HEK293 (cell line): ENCODE measurements at regions not wholly inside any gene's neighbourhood (a gene's known extent, or its start where the extent isn't known, plus 50 kb on each side); places are given as distances from the start of the nearest gene placed in this dataset.

ENCODE experiments used
- CTCF ChIA-PET: fragments of 350-600 bp; formaldehyde crosslinking; extraction: SDS; loops from one replicate; lab custom pipeline; 2021; ENCODE audit warnings: antibody characterized with exemption; lab: Yijun Ruan, JAX
- POLR2A ChIA-PET: fragments of 300-600 bp; formaldehyde crosslinking; extraction: SDS; loops from one replicate; lab custom pipeline; 2020; ENCODE audit warnings: antibody characterized with exemption, inconsistent platforms; lab: Yijun Ruan, JAX
- H3K27ac ChIP-seq: fragments of 200-500 bp; sonication (Bioruptor generic); 2 replicates; pipeline ENCODE4 v1.5.1; 2014; ENCODE audit warnings: low read depth, low read length, control low read depth, inconsistent platforms; ENCODE audit errors: extremely low read depth
- H3K36me3 ChIP-seq, 2 experiments: fragments of 200-500 bp in 1 of 2; sonication (Bioruptor generic) in 1 of 2; 1 replicate in 1 of 2; 2 replicates in 1 of 2; pipeline ENCODE4 v1.5.1; 2014 to 2017; ENCODE audit warnings: inconsistent platforms in 2 of 2, low read length in 2 of 2; ENCODE audit not compliant: control insufficient read depth in 2 of 2, insufficient read depth in 1 of 2
- H3K4me1 ChIP-seq: fragments of 200-500 bp; sonication (Bioruptor generic); 2 replicates; pipeline ENCODE4 v1.5.1; 2014; ENCODE audit warnings: mild to moderate bottlenecking, low read length, inconsistent platforms; ENCODE audit not compliant: control insufficient read depth, insufficient read depth
- H3K4me3 ChIP-seq: 2 replicates; pipeline ENCODE4 v1.5.1; 2011; ENCODE audit warnings: low read depth, mild to moderate bottlenecking, control low read depth, low read length, moderate library complexity
- H3K9me3 ChIP-seq: fragments of 200-500 bp; sonication (Bioruptor generic); 2 replicates; pipeline ENCODE4 v1.5.1; 2014; ENCODE audit warnings: low read depth, low read length, inconsistent platforms; ENCODE audit not compliant: control insufficient read depth, insufficient read depth
- AEBP2 ChIP-seq: fragments of 450-650 bp; formaldehyde crosslinking; IDR thresholded peaks from 2 replicates; pipeline ENCODE4 v1.5.1; 2016; ENCODE audit warnings: missing biosample characterization, missing genetic modification characterization, borderline replicate concordance
- FEZF1 ChIP-seq: fragments of 450-650 bp; formaldehyde crosslinking; IDR thresholded peaks from 2 replicates; pipeline ENCODE4 v1.5.1; 2016; ENCODE audit warnings: missing biosample characterization, missing genetic modification characterization
- PRDM1 ChIP-seq: fragments of 450-650 bp; formaldehyde crosslinking; IDR thresholded peaks from 2 replicates; pipeline ENCODE4; 2016; ENCODE audit warnings: missing biosample characterization, missing genetic modification characterization
- ZBTB48 ChIP-seq: fragments of 450-650 bp; formaldehyde crosslinking; IDR thresholded peaks from 2 replicates; pipeline ENCODE4 v1.5.1; 2016; ENCODE audit warnings: missing biosample characterization, missing genetic modification characterization
- ZBTB7A ChIP-seq: fragments of 450-650 bp; formaldehyde crosslinking; IDR thresholded peaks from 2 replicates; pipeline ENCODE4 v1.5.1; 2016; ENCODE audit warnings: low read depth, missing biosample characterization, missing genetic modification characterization
- ZFHX2 ChIP-seq: fragments of 450-650 bp; formaldehyde crosslinking; conservative IDR thresholded peaks from 2 replicates; pipeline ENCODE4 v1.5.1; 2016; ENCODE audit warnings: missing biosample characterization, missing genetic modification characterization
- ZNF10 ChIP-seq: fragments of 450-650 bp; formaldehyde crosslinking; IDR thresholded peaks from 2 replicates; pipeline ENCODE4 v1.5.1; 2017; ENCODE audit warnings: missing biosample characterization, missing genetic modification characterization
- ZNF19 ChIP-seq: fragments of 450-650 bp; formaldehyde crosslinking; IDR thresholded peaks from 2 replicates; pipeline ENCODE4; 2016; ENCODE audit warnings: missing biosample characterization, missing genetic modification characterization, low read depth
- ZNF433 ChIP-seq: fragments of 450-650 bp; formaldehyde crosslinking; IDR thresholded peaks from 2 replicates; pipeline ENCODE4 v1.5.1; 2016; ENCODE audit warnings: missing biosample characterization, missing genetic modification characterization, low read depth
- ZNF449 ChIP-seq: fragments of 450-650 bp; formaldehyde crosslinking; IDR thresholded peaks from 2 replicates; pipeline ENCODE4 v1.5.1; 2017; ENCODE audit warnings: missing biosample characterization, mild to moderate bottlenecking, missing genetic modification characterization, moderate library complexity
- ZNF529 ChIP-seq: fragments of 450-650 bp; formaldehyde crosslinking; IDR thresholded peaks from 2 replicates; pipeline ENCODE4 v1.5.1; 2017; ENCODE audit warnings: missing genetic modification characterization, missing biosample characterization; ENCODE audit not compliant: insufficient replicate concordance
- ZNF623 ChIP-seq: fragments of 450-650 bp; formaldehyde crosslinking; IDR thresholded peaks from 2 replicates; pipeline ENCODE4 v1.5.1; 2016; ENCODE audit warnings: missing biosample characterization, missing genetic modification characterization
- ZNF677 ChIP-seq: fragments of 450-650 bp; IDR thresholded peaks from 2 replicates; pipeline ENCODE4 v1.5.0; 2018; ENCODE audit warnings: missing biosample characterization, mild to moderate bottlenecking, missing genetic modification characterization, moderate library complexity
- TF ChIP-seq, protein P1 (sequence below): fragments of 450-650 bp; formaldehyde crosslinking; IDR thresholded peaks from 2 replicates; pipeline ENCODE4 v1.5.1; 2016; ENCODE audit warnings: missing biosample characterization, missing genetic modification characterization, borderline replicate concordance
- TF ChIP-seq, protein P2 (sequence below): fragments of 450-650 bp; formaldehyde crosslinking; conservative IDR thresholded peaks from 2 replicates; pipeline ENCODE4 v1.5.1; 2016; ENCODE audit warnings: low read depth, missing biosample characterization, missing genetic modification characterization
- TF ChIP-seq, protein P3 (sequence below): fragments of 450-650 bp; formaldehyde crosslinking; IDR thresholded peaks from 2 replicates; pipeline ENCODE4 v1.5.1; 2016; ENCODE audit warnings: missing biosample characterization, missing genetic modification characterization
- TF ChIP-seq, protein P4 (sequence below): fragments of 450-650 bp; IDR thresholded peaks from 2 replicates; pipeline ENCODE4 v1.5.1; 2018; ENCODE audit warnings: missing biosample characterization, missing genetic modification characterization

- Histone ChIP-seq H3K36me3 (no peaks in the 10 kb centered on the region), H3K9me3 (no peaks in the 10 kb centered on the region), H3K27ac (no peak overlapping the region), H3K4me1 (no peaks in the 10 kb centered on the region), H3K4me3 (no peak overlapping the region)
- ChIA-PET CTCF (no interaction called here), POLR2A (no interaction called here)
- TF ChIP-seq ZNF529 (tag by site-specific recombination), result no peak
- TF ChIP-seq AEBP2 (tag by site-specific recombination), result no peak
- TF ChIP-seq, protein P1, sequence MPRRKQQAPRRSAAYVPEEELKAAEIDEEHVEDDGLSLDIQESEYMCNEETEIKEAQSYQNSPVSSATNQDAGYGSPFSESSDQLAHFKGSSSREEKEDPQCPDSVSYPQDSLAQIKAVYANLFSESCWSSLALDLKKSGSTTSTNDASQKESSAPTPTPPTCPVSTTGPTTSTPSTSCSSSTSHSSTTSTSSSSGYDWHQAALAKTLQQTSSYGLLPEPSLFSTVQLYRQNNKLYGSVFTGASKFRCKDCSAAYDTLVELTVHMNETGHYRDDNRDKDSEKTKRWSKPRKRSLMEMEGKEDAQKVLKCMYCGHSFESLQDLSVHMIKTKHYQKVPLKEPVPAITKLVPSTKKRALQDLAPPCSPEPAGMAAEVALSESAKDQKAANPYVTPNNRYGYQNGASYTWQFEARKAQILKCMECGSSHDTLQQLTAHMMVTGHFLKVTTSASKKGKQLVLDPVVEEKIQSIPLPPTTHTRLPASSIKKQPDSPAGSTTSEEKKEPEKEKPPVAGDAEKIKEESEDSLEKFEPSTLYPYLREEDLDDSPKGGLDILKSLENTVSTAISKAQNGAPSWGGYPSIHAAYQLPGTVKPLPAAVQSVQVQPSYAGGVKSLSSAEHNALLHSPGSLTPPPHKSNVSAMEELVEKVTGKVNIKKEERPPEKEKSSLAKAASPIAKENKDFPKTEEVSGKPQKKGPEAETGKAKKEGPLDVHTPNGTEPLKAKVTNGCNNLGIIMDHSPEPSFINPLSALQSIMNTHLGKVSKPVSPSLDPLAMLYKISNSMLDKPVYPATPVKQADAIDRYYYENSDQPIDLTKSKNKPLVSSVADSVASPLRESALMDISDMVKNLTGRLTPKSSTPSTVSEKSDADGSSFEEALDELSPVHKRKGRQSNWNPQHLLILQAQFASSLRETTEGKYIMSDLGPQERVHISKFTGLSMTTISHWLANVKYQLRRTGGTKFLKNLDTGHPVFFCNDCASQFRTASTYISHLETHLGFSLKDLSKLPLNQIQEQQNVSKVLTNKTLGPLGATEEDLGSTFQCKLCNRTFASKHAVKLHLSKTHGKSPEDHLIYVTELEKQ, result no peak
- TF ChIP-seq, protein P2, sequence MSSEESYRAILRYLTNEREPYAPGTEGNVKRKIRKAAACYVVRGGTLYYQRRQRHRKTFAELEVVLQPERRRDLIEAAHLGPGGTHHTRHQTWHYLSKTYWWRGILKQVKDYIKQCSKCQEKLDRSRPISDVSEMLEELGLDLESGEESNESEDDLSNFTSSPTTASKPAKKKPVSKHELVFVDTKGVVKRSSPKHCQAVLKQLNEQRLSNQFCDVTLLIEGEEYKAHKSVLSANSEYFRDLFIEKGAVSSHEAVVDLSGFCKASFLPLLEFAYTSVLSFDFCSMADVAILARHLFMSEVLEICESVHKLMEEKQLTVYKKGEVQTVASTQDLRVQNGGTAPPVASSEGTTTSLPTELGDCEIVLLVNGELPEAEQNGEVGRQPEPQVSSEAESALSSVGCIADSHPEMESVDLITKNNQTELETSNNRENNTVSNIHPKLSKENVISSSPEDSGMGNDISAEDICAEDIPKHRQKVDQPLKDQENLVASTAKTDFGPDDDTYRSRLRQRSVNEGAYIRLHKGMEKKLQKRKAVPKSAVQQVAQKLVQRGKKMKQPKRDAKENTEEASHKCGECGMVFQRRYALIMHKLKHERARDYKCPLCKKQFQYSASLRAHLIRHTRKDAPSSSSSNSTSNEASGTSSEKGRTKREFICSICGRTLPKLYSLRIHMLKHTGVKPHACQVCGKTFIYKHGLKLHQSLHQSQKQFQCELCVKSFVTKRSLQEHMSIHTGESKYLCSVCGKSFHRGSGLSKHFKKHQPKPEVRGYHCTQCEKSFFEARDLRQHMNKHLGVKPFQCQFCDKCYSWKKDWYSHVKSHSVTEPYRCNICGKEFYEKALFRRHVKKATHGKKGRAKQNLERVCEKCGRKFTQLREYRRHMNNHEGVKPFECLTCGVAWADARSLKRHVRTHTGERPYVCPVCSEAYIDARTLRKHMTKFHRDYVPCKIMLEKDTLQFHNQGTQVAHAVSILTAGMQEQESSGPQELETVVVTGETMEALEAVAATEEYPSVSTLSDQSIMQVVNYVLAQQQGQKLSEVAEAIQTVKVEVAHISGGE (tag by site-specific recombination), result no peak
- TF ChIP-seq ZNF449 (tag by site-specific recombination), result no peak
- no peak for TF ChIP-seq PRDM1 (tag by site-specific recombination)
- TF ChIP-seq ZFHX2 (tag by site-specific recombination), result no peak
- TF ChIP-seq, protein P3, sequence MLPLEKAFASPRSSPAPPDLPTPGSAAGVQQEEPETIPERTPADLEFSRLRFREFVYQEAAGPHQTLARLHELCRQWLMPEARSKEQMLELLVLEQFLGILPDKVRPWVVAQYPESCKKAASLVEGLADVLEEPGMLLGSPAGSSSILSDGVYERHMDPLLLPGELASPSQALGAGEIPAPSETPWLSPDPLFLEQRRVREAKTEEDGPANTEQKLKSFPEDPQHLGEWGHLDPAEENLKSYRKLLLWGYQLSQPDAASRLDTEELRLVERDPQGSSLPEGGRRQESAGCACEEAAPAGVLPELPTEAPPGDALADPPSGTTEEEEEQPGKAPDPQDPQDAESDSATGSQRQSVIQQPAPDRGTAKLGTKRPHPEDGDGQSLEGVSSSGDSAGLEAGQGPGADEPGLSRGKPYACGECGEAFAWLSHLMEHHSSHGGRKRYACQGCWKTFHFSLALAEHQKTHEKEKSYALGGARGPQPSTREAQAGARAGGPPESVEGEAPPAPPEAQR (tag by site-specific recombination), result no peak
- TF ChIP-seq ZBTB48 (tag by site-specific recombination), result no peak
- TF ChIP-seq ZBTB7A (tag by site-specific recombination), result no peak
- no peak for TF ChIP-seq ZNF623 (tag by site-specific recombination)
- TF ChIP-seq ZNF677 (tag by site-specific recombination), result no peak
- no peak for TF ChIP-seq FEZF1 (tag by site-specific recombination)
- TF ChIP-seq ZNF10 (tag by site-specific recombination), result no peak
- no peak for TF ChIP-seq ZNF433 (tag by site-specific recombination)
- TF ChIP-seq, protein P4, sequence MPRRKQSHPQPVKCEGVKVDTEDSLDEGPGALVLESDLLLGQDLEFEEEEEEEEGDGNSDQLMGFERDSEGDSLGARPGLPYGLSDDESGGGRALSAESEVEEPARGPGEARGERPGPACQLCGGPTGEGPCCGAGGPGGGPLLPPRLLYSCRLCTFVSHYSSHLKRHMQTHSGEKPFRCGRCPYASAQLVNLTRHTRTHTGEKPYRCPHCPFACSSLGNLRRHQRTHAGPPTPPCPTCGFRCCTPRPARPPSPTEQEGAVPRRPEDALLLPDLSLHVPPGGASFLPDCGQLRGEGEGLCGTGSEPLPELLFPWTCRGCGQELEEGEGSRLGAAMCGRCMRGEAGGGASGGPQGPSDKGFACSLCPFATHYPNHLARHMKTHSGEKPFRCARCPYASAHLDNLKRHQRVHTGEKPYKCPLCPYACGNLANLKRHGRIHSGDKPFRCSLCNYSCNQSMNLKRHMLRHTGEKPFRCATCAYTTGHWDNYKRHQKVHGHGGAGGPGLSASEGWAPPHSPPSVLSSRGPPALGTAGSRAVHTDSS (tag by site-specific recombination), result no peak
- TF ChIP-seq ZNF19 (tag by site-specific recombination), result no peak
Observed at GRCh38 chr5:2410451-2410850, 341.0 kb downstream of the IRX2 start.
